HG02885 (cell line): ENCODE measurements at regions not wholly inside any gene's neighbourhood (a gene's known extent, or its start where the extent isn't known, plus 50 kb on each side); places are given as distances from the start of the nearest gene placed in this dataset.
"Not testable (repeated sequence)": the region's sequence is repeated elsewhere in the genome, so short reads cannot be mapped to it uniquely, and the experiment has no call there.

Experiments
- ATAC-seq: cut with Tn5 transposase; IDR thresholded peaks from one replicate; pipeline ENCODE4 v1.9.1; 2021; ENCODE audit warnings: mild to moderate bottlenecking; ENCODE audit not compliant: unreplicated experiment, poor library complexity

DNA sequence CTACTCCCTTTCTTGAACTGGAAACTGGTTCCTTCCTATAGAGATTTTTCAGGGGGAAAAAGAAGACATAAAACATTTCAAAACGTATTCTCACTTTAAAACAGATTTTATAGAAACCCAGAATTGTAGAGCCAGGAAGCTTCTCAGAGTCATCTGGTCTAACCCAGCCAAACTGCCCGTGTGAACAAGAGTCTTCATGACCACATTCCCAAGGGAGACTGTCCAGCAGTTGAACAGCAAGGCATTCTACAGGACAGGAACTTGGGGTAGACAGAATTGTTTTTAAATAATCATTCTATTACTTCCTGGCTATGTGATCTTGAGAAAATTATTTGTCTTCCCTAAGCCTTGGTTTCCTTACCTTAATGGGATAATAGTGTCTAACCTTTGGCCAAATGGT, 163.5 kb upstream of the IVNS1ABP start:
- ATAC-seq, result no peak

DNA sequence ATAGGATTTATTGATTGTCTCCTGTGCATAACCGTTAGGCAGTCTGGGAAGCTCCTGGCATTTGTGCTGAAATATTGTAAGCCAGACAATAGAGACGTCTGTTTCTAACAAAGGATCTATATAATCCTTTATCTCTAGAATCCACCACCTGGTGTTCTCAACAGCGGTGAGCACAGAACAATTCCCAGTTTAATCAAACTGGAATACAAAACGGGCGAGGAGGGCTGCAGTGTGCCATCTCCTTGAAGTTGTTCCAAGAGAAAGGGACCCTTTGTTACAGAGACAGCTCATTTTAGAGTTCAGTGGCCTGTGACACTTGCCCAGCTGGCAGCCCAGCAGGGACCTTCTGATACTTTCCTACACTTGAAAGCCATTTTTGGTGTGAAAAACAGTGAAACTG, 162.8 kb upstream of the IVNS1ABP start:
- no peak for ATAC-seq

DNA sequence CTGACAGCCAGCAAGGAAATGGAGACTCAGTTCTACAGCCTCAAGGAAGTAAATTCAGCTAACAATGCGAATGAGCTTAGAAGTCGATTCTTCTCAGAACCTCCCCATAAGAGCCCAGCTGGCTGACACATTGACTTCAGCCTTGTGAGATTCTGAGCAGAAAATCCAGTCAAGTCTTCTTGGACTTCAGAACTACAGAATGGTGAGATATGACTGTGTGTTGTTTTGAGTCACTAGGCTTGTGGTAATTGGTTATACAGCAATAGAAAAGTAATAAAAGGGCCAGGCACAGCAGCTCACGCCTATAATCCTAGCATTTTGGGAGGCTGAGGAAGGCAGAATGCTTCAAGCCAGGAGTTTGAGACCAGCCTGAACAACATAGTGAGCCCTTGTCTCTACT, 161.8 kb upstream of the IVNS1ABP start:
- no peak for ATAC-seq

DNA sequence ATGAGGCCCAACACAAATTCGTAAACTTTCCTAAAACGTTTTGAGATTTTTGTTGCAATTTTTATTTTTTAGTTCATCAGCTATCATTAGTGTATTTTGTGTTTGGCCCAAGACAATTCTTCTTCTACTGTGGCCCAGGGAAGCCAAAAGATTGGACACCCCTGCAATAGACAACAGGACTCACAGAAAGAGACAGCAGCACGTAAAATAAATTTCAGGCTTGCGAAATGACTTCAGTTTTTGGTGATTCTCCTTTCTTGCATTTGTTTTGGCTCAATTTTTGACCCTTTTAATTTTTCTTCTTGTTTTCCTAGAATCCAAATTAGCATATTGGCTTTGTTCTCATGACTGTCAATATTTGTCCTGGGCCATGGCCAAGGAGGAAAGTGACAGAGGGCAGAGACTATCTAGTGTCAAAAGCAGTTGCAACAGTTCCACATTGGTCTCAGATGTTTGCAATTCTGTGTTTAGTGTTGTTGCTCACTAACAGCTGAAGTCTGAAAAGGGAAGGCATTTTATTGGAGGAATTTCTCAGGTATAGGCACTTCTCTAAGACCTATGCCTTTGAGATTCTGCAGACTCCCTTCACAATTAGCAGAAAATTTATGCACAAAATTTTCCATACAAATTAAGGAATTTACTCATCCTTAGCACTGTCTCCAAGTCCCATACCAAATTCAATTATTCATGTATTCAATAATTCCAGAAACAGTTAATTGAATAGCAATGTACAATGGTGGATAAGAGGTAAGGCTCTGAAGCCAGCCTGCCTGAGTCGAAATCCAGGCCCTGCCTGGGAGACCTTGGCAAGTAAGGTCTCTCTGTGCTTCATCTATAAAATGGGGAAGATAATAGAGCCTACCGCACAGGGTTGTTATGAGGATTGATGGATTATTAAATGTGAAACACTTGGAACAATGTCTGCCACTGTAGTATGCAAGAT, 160.9 kb upstream of the IVNS1ABP start:
- no peak for ATAC-seq

DNA sequence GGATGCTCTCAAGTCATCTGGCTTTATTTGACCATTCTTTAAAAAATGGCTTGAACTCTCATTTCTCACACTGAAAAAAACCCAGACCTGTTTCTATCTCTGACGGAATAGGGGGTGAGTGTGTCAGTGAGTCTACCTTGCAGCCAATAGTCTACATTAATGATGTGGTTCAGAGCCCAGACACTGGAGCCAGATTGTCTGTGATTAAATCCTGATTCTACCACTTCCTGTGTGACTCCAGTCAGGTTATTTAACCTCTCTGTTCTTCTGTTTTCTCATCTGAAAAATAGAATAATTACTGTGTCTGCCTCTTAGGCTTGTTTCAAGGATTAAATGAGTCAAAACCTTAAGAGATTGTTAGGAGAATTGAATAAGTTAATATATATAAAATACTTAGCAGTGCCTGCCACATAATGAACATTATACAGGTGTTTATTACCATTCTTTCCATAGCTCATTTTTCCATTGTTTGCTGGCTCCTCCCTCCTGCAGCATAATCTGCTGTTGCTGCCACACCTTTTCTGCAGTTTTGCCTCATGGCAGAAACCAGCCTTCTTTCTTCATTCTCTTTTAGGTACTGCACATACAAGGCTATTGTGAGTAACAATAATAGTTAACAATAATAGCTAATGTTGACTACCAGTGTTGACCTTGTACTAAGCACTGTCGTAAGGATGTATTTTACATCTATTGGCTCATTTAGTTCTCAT, 157.6 kb upstream of the IVNS1ABP start:
- no peak for ATAC-seq

DNA sequence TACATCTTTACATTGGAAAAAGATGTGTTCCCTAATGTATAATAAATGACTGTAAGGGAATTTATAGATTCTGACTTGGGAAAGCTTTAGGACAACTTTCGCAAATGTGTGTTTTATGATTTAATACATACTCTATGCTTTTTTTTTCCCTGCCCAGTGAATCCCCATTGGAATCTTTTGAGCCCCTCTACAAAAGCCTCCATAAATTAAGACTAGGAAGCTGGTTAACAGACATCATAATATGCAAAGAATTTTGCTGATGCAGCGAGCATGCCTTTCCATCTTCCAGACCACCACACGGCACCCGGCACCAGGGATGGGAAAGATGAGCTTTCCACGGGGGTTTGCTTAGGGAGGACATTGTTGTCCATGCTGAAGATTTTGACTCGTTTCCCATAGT, 156.1 kb upstream of the IVNS1ABP start:
- ATAC-seq, result no peak

DNA sequence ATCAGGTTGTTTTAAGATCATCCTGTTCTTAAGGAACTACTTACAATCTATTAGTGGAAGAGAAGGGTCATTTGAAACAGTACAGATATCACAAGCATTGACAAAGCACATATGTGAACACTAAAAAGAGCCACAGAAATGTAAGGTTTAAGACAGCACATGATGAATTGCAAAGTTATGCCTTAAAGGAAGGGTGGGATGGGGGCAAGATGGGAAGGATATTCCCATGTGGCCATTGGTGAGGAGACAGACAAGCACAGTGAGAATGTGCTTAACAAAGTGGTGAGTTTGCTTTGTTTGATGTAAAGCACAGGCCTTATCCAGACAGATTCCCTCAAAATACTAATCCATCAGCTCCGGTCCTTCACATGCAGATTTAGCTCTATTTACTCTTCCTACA, 151.6 kb upstream of the IVNS1ABP start:
- no peak for ATAC-seq

DNA sequence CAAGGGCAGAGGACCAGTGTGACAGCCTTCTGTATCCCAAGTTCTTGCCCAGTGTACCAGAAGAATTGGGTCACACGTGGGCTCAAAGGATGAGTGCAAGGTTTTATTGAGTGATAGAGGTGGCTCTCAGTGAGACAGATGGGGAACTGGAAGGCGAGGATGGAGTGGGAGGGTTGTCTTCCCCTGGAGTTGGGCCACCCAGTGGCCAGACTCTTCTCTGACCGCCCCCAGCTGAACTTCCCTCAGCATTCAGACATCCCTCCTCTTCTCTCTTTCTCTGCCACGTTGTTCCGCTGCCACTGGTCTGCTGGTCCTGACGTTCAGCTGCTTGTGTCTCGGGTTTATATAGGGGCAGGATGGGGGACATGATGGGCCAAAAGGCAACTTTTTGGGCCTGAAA, 150.1 kb upstream of the IVNS1ABP start:
- no peak for ATAC-seq

DNA sequence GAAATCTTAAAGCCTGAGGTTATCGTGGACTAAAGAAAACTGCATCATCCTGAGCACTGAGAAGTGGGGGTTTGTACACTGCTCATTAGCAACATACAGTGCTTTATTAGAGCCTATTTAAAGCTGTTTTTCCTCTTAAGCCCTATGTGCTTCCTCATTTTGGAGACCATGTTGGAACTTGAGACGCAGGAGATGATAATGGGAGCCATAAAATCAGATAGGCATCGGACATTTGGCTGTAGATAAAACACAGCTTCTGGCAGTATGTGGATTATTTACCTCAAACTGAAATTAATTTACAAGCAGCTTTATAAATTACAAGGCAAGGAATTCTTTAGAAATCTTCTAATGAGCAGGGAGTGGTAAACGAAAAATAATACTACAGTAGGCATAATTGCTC, 147.7 kb upstream of the IVNS1ABP start:
- ATAC-seq, result no peak

DNA sequence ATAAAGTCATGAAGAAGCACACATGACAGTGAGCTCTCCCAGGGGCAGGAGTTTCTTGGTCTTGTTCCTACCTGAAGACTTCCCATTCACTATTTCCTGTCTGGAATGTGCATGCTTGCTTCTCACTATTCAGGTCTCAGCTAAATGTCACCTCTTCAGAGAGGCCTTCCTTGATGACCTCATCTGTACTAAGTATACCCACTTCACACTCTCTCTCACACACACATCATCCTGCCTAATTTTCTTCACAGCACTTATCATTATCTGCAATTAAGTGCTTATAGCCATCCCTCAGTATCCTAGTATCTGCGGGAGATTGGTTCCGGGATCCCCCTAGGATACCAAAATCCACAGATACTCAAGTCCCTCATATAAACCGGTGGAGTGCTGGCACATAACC, 146.4 kb upstream of the IVNS1ABP start:
- no peak for ATAC-seq

DNA sequence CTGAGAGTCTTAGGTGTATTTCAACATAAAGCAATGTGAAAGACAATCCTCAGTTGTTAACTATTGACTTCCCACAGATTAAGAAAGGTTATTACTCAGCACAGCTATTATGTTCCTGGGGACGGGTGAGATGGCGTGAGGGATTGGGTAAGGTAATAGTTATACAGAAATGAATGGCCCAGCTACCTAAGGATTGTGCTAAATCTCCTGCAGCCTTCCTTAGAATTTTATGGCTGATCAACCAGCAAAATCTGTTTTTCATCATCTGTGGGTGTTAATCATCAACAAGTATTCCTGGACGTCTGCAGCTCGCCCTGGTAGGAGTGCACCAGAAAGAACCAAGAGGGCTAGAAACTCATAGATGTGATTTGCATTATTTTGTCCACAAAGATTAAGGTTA, 146.0 kb upstream of the IVNS1ABP start:
- ATAC-seq, result no peak

DNA sequence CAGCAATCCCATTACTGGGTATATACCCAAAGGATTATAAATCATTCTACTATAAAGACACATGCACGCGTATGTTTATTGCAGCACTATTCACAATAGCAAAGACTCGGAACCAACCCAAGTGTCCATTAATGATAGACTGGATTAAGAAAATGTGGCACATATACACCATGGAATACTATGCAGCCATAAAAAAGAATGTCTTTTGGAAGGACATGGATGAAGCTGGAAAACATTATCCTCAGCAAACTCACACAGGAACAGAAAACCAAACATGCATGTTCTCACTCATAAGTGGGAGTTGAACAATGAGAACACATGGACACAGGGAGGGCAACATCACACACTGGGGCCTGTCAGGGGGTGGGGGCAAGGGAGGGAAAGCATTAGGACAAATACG, 143.7 kb upstream of the IVNS1ABP start:
- ATAC-seq, result not testable (repeated sequence)

DNA sequence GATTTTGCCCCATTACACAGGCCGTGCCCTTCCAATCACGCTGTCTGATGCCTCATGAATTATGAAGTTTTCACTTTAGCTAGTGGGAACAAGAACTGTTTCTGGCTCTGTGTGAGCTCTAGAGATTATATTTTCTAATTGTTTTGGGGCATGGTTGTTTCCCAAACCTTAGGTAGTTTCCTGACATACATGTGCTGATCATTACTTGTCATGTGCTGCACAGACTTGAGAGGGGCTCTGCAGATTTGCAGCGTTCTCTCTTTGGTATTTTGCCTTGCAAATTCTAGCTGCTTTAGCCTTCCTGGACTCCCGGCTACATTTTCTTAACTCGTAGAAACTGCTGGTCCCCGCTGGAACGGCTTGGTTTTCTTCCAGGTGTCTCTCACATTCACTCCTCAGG, 142.1 kb upstream of the IVNS1ABP start:
- no peak for ATAC-seq

DNA sequence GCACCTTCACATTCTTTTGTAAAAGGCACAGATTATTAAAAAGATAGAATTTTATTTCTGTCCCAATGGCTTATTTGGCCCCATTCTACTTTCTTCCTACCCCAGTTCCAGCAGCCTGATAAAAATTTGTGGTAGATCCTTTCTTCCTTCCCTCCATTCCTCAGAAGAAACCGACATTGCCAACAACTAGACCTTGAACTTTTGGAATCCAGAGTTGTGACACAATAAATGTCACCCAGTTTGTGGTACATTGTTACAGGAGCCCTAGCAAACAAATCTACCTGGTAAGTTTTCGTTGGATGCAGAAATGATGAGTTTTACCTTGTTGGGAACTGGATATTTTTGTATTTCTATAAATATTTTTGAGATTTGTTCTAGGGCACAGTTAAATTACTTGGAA, 141.6 kb upstream of the IVNS1ABP start:
- ATAC-seq, result no peak

DNA sequence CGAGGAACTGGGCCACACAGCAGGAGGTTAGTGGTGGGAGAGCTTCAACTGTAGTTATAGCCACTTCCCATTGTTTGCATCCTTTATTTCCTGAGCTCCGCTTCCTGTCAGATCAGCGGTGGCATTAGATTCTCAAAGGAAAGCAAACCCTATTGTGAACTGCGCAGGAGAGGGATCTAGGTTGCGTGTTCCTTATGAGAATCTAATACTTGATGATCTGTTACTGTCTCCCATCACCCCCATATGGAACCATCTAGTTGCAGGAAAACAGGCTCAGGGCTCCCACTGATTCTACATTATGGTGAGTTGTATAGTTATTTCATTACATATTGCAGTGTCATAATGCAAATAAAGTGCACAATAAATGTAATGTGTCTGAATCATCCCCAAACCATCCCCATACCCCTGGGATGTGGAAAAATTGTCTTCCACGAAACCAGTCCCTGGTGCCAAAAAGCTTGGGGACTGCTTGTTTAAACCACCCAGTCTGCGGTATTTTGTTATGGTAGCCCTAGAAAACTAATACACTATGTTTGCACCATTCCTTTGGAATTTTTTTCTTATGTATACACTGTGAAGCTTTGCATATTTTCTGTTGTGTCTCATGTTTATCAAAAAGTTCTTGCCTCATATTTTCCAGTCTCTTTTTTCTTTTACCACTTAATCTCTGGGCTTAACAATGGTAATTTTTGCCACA, 136.6 kb upstream of the IVNS1ABP start:
- ATAC-seq, result no peak

DNA sequence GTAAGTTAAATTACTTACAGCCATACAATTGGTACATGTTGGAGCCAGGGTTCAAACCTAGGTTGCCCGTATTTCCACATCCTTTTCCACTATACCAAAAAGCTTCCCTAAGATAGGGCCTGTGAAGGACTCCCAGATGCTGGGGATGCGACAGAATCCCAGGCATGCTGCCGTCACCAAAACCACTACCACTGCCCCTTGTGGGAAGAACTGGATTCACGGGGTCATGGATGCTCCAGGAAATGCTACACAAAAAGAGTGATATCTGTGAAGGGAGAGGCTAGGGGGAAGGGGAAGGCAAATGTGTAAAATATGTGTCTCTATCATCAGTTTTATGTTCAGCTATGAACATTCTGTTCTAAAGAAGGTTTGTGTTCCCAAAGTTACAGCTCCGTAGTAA, 133.9 kb upstream of the IVNS1ABP start:
- no peak for ATAC-seq

DNA sequence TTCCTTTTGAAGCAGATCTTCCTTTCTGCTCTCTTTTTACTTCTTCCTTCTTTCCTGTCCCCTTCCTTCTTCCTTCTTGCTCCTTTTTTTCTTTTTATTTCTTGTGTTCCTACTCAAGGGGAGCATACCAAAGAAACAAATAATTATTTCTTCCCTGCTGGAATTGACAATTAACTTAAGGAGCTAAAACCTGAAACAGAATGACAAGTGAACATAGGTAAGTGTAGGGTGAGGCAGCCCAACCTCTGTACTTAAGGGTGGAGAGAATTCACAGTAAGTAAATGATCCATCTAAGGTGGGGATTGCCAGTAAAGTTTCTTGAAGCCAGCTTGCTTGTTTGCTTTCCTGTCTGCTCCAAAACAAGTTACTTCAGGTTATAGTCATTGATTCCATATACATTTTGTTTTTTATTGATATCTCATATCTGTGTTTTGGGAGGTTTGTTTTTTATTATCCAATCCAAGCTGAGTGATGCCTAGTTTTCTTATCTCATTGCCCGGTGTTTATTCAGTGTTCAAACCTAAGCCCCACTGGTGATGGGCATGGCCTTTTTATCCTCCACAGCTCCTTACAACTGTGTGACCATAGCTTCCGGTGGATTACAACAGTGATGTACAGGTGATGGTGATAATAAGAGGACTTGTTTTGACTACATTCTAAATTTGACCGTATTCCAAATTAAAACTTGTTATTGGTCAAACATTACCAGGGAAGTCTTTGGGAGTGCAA, 133.2 kb upstream of the IVNS1ABP start:
- ATAC-seq, result no peak

DNA sequence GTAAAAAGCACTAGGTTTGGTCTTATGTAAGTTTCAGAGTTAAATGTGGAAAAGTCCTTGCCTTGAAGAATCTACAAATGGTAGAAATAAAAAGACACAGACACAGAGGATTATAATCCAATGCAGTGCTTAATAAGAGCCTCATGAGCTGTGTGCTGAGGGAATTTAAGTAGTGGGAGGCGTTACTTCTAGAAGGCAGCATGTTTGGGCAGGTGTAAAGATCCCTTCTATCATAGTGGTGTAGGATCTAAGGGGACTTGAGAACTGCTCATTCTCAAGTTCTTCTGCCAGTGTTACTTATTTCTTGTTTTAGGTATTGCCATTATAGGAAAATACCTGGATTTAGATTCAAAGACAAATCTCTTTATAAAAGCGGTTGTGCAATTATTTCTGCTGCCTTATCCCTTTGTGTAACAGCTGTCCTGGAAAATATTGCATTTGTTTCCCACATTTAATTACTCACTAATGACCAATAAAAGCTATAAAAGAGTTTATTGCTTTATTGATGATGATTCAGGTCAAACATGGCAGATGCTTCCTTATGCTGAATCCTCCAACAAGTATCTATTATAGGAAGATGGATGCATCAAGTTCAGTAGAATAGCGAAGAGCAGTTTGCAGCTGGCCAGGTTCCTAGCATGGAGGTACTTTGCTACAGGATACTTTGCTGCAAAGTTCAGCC, 132.5 kb upstream of the IVNS1ABP start:
- no peak for ATAC-seq

DNA sequence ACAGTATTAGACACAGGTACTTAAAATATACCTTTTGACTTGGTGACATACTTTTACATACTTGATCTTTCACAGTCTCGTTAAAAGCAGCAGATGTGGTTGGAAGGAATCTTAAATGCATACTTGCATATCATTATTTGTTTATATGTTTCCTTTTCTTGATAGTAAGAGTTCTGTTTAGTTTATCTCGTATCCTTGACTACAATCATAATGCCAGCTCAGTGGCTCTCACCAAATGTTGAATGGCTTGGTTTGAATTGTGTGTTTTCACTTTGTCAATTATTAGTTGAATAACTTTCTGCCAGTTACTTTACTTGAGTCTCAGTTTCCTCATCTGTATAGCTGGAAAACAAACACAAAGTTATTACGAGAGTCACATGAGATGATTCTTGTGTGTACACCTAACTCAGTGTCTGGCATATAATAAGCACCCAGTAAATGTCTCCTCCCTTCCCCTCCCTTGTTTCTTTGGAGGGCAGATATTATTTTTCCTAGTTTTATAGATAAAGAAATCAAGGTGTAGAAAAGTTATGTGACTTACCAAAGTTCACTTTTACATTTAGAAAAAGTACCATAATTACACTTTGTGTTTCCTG, 131.6 kb upstream of the IVNS1ABP start:
- no peak for ATAC-seq

DNA sequence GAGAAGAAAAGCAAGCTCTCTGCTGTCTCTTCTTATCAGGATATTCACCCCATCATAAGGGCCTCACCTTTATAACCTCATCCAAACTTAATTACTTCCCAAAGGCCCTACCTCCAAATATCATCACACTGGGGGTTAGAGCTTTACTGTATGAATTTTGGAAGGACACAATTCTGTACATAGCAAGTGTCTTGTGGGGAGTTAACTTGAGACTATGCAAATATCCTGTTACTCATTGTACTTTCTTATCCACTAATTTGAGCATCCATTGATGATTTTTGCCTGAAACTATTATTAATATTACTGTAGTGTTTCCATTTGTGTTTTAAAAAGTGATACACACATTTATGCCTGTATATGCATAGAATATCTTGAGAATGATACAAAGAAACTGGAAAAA, 129.1 kb upstream of the IVNS1ABP start:
- ATAC-seq, result no peak
